LNCAP (cell line): ENCODE measurements at regions not wholly inside any gene's neighbourhood (a gene's known extent, or its start where the extent isn't known, plus 50 kb on each side); places are given as distances from the start of the nearest gene placed in this dataset.
A peak's percentile ranks its signal among the peaks of the same experiment; 100 is the strongest.

Experiments
- CTCF ChIP-seq: fragments of 450-650 bp; IDR thresholded peaks from 2 replicates; pipeline ENCODE4 v1.5.1; 2017; ENCODE audit warnings: mild to moderate bottlenecking

DNA sequence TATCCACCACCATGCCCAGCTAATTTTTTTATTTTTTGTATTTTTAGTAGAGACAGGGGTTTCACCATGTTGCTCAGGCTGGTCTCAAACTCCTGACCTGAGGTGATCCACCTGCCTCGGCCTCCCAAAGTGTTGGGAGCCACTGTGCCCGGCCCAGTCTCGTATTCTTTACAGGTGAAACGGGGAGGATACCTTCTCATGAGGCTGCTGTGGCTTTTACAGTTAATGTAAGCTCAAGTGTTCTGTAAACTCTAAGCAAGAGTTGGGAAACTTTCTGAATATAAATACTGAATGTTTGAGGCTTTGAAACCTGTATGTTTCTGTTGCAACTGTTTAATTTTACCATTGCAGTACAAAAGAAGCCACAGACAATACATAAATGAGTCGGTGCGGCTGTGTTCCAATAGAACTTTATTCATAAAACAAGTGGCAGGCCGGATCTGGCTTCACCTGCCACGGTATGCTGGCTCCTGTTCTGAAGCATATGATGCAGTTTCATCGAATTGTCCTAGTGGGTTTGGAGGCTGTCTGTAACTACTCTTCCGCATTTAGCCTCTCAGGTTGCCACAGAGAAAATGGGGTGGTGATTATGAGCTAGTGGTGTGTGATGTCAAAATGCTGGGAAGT, 192.5 kb upstream of the ZFP64 start:
- TF ChIP-seq CTCF = no peak

- no peak for TF ChIP-seq CTCF
Observed at GRCh38 chr20:52382933-52383332, 191.4 kb upstream of the ZFP64 start.

- TF ChIP-seq CTCF = peak; percentile 98
Observed at GRCh38 chr20:52379723-52380336, 188.3 kb upstream of the ZFP64 start.

- no peak for TF ChIP-seq CTCF
Observed at GRCh38 chr20:52372169-52372568, 180.6 kb upstream of the ZFP64 start.

GRCh38 chr20:52365688-52366087, 174.1 kb upstream of the ZFP64 start:
- TF ChIP-seq CTCF = no peak

DNA sequence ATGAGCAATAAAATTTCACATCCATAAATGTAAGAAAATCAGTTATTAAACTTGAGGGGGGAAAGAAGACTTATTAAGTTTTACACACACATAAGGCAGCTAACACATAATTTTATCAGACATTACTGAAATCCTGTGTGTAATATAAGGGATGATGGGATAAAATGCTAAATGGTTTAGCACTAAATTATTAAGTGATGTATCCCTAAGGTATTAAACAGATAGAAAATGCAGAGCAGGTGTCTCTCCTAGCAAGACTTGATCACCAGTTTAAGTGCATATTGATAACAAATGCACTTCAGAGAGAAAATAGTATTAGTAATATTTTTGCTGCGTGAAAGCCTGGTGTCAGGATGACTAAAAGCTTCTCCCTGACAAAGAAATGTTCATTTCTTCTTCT, 172.8 kb upstream of the ZFP64 start:
- TF ChIP-seq CTCF = no peak

DNA sequence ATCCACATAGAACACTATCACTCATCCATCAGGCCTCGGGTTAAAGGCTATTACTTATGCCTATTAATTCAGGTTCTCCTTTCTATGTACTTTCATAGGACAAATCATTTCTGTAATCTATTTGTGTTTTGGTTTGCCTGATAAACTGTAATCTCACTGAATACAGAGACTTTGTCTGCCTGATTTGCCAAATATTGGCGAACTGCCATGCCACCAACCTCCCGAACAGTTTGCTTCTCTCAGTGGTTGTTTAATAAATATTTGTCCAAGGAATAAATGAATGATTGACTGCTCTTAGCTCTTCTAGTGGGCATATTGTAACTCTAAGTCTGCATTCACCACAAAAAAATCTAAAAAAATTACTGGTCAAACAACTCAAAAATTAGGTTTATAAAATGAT, 170.1 kb upstream of the ZFP64 start:
- no peak for TF ChIP-seq CTCF

GRCh38 chr20:52349806-52350205, 158.2 kb upstream of the ZFP64 start:
- no peak for TF ChIP-seq CTCF
